Limb (tissue), 2 donors: ENCODE measurements at regions not wholly inside any gene's neighbourhood (a gene's known extent, or its start where the extent isn't known, plus 50 kb on each side); places are given as distances from the start of the nearest gene placed in this dataset.
"Not testable (repeated sequence)": the region's sequence is repeated elsewhere in the genome, so short reads cannot be mapped to it uniquely, and the experiment has no call there.

Experiments
- DNase-seq, 2 donors: peaks; one replicate each; pipeline ENCODE4 v3.0.0-alpha.2; 2016; ENCODE audit errors: extremely low spot score in 2 of 2

DNA sequence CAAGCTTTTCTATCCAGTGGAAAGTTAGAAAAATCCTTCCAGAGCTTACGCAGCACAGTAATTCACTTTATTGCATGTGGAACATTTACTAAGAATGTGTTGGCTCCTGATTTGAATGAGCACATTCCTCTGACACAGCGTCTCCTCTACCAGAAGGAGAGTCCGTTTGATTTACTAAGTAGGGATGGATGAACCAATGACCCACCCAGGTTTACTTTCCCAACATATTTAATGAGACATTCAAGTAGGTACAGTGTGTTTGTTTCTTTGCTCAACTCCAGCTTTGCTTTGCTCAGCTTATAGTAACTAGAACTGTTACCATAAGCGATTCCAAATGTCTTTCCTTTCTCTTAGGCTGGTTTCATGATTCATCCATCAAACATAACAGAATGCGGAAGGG, 161.7 kb downstream of the SMARCA1 start:
- DNase-seq = no peak

- peak in 1 of 2 donors; percentile 23 for DNase-seq
These were observed 163.1 kb downstream of the SMARCA1 start for GRCh38 chrX:129360175-129360574.

DNA sequence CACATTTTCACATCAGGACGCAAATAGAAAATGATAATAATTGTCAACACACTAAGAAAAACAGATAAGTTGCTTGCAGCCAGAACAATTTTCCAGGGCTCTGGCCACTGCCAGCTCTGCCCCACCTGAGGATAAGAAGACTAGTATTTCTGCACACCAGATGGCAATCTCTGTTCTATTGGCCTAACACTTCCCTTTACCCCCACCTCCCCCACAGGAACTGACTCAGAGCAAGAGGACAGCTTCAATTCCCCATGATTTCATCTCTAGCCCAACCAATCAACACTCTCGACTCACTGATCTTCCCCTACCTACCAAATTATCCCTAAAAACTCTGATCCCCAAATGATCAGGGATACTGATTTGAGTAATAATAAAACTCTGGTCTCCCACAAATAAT, 164.0 kb downstream of the SMARCA1 start:
- no peak for DNase-seq

GRCh38 chrX:129357428-129357827, 165.9 kb downstream of the SMARCA1 start:
- DNase-seq = not testable (repeated sequence)

DNA sequence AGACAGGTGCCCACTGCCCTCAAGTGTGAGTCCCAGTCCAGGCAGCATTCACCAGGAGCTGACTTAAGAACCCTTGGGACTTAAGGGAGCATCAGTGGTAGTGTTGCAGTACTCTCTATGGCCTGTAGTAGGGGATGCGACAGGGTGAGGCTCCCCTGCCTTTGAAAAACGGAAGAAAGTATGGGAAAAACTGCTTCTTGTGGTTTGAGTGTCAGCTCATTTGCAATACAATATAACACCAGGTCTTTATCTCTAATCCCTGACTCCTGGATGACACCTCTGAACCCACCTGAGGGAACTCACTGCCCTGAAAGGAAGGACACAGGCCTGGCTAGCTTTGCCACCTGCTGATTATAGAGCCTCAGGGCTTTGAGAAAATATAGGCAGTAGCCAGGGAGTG, 176.0 kb downstream of the SMARCA1 start:
- DNase-seq = no peak

DNA sequence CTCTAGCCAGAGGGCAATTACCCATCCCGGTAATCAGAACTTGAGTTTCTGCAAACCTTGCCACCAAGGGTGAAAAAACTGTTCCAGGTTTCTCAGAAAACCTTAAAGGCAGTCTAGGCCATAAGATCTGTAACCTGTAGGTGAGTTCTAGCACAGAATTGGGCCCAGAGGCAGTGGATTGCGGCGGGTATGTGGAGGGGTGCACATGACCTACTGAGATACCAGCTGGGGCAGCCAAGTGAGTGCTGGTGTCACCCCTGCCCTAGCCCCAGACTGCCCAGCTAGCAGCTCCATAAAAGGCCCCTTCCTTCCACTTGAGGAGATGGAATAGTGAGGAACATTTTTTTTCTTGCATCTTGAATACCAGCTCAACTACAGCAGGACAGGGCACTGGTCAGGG, 176.7 kb downstream of the SMARCA1 start:
- DNase-seq = no peak

- not testable (repeated sequence) for DNase-seq
These were observed 186.0 kb downstream of the SMARCA1 start for GRCh38 chrX:129337264-129337663.

DNA sequence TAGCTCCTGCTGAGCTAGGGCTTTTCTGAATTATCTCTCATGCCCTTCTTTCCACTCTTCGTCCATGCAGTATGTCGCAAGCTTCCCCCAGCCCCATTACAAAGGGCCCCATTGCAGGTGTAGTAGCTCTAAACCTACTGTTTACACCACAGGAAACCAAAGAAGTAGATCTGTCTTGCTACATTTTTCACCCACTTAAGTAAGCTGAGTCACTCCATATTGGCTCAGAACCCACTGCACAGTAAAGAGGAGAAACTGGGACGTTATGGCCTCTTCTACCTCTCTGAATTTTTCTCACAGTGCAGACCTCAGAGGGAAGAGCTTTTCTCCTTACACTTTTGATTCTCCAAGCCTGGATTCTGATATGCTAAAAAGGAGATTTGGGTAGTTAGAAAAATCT, 200.2 kb downstream of the SMARCA1 start:
- no peak for DNase-seq

DNA sequence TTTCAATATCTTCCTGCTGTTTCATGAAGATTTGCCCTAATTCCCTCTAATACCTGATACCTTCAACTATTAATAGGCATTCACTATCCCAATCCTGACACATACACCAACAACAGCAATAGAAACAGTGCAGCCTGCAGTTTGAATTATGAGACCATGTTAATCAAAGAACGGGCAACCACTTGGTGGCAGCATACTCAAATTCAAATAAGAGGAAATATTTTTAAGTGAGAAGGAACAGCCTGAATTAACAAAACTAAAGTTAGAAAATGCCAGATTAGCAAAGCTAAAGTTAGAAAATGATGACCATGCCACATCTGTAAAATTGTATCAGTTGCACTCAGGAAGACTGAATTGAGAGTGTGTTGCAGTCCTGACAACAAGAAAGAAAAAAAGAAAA, 204.9 kb downstream of the SMARCA1 start:
- no peak for DNase-seq

GRCh38 chrX:129316461-129316860, 206.8 kb downstream of the SMARCA1 start:
- no peak for DNase-seq

DNA sequence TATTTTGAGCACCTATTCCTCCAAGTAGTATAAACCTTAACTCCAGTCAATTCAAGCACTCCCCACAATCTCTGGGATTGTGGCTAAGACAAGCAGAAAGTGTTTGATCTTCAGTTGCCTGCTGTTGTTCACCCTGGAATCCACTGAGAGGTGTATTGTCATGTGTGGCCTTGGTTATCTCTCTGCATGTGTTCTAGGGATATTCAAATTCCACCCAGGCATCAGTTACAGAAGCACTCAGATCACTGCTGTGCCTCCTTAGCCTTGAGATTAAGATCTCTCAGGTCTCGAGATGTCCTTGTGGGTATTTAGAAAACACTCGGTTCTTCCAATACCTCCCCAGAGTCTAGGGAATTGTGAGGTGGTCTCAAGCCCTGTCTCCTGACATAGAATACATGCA, 213.3 kb downstream of the SMARCA1 start:
- DNase-seq = no peak

DNA sequence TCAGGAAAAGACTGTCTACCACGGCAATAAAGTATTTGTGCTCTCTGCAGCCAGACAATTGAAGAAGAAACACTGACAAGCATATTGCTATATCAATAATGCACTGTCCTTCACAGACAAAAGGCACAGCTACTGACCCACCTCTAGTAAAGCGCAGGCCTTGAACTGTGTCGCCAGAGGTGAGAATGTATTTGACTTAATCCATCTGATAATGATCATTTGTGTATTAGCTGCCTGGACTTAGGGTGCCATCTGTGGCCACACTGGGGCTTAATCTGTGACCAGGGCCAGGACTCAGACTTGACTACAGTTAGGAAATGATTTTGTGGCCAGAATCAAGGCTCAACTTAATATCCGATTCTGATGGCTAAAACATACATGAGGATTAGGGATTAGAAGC, 260.4 kb downstream of the SMARCA1 start:
- no peak for DNase-seq

DNA sequence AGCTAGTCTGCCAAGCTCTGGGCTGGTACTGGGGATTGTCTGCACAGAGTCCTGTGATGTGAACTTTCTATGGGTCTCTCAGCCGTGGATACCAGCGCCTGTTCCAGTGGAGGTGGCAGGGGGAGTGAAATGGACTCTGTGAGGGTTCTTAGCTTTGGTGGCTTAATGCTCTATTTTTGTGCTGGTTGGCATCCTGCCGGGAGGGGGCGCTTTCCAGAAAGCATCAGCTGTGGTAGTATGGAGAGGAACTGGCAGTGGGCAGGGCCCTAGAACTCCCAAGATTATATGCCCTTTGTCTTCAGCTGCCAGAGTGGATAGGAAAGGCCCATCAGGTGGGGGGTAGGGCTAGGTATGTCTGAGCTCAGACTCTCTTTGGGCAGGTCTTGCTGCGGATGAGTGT, 267.8 kb downstream of the SMARCA1 start:
- DNase-seq = not testable (repeated sequence)

DNA sequence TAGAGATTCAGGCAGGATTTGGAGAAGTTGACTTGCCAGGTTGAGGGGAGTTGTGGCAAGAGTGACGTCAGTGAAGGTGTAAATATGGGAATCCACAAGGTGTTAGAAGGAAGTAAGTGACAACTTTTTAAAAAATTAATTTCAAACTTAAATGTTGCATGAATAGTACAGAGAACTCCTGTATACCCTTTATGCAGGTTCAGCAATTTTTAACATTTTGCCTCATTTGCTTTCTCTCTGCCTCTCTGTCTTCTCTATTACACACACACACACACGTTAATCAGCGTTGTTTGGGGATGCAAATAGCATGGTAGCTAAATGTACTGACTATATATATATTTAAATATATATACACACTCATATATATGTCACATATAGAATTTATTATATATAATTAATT, 273.7 kb downstream of the SMARCA1 start:
- DNase-seq = no peak

DNA sequence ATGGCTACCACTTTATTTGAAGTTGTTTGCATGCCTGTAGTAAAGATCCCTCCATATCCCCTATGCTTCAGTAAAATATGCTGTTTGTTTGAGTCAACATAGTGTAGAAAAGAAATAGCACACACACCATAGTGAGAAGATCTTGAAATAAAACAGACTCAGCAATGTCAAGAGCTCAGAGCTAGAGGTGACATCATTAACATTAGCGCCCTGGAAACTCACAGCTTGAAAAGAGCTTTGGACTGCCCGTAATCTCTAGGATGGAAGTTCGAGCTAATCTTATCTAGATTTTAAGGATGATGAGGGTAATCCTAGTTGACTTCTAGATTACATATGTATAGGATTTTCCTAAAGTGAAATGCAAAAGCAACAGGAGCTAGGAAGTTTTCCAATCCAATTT, 275.6 kb downstream of the SMARCA1 start:
- no peak for DNase-seq

DNA sequence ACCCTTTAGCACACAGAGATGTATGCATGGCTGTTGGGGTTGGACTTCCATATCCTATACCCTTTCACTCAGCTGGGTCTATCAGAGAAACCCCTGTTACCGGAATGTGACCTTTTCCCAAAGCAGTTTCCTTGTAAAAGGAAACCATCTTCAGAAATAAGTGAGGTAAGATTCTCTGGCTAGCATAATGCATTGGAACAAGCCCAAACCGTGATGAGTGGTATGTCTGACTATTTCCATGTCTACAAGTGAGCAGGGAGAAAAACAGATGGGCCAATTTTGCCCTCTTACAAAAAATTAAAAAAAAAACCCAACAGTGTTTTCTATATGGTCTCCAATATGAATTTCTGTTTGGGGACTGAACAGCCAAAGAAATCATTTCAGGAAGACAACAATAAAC, 283.9 kb downstream of the SMARCA1 start:
- no peak for DNase-seq

DNA sequence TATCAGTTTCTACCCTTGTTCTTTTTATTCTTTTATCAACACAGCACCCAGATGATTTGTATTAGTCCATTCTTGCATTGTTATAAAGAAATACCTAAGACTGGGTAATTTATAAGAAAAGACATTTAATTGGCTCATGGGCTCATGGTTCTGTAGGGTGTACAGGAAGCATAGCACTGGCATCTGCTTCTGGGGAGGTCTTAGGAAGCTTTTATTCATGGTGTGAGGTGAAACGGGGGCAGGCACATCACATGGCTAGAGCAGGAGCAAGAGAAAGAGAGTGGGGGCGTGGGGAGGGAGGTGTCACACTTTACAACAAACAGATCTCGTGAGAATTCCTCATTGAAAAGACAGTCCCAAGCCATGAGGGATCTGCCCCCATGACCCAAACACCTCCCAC, 285.3 kb downstream of the SMARCA1 start:
- no peak for DNase-seq

GRCh38 chrX:129235903-129236302, 287.4 kb downstream of the SMARCA1 start:
- peak; percentile 10 to 36 for DNase-seq

DNA sequence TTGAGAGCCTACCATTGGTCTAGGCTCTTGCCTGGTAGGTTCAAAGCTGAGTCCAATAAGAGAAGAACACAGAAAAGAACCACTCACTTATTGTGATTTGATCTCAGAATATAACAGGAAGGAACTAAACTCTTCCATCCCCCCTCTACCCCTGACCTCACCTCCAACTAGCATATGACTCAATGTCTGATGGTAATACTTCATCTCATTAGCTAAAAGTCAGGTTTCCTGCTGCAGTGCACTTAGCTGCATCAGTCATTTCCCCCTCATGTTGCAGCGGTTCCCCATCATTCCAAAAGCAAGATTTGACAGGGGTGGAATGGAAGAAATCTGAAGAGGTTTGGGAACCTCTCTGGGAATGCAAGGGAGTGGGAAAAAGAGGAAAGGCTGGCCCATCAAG, 289.5 kb downstream of the SMARCA1 start:
- DNase-seq = no peak

DNA sequence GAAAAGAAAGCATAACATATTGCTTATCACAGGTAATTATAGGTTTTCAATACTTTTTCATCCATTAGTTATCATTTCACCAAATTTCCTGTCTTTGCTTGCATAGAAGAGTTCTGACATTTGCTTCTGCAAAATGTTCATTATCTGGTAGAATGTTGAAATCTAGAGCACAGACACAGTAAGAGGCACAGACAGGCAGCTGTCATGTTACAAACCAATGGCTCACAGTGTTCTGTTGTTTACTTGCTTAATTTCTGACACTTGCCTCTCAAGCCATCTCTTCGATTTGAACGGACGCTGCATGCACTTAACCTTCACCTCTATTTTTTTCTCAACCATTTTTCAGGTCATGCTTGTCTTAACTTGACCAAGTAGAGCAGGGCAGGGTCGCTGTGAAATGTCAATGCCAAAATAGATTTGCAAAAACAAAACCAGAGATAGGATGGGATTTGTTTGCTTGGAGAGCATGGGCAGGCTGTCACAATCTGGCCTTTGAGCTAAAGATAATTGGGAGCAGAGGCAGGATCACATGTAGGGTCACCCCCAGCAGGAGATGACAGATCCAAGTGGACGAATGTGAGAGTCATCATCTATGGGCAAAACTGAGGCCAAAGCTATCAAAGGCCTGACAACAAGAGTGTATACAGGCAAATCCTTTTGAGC, 292.3 kb downstream of the SMARCA1 start:
- DNase-seq = no peak

- no peak for DNase-seq
These were observed 293.1 kb downstream of the SMARCA1 start for GRCh38 chrX:129230168-129230567.

DNA sequence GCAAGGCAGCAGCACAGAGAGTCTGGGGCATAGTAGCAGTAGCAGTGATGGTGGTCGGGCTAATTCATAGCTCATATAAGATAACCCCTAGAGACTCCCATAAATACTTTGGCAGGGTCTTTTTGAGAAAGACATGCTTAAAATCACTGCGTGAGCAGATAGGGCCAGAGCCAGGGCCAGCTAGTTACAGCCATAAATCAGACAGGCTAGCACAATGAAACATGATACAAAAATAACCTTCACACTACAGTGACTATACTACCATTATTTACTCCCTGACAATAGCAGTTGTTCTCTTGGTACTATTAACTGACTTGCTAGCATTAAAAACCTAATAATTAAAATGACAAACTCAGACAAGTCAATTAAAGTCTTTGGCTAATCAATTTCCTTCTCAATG, 295.9 kb downstream of the SMARCA1 start:
- DNase-seq = no peak

DNA sequence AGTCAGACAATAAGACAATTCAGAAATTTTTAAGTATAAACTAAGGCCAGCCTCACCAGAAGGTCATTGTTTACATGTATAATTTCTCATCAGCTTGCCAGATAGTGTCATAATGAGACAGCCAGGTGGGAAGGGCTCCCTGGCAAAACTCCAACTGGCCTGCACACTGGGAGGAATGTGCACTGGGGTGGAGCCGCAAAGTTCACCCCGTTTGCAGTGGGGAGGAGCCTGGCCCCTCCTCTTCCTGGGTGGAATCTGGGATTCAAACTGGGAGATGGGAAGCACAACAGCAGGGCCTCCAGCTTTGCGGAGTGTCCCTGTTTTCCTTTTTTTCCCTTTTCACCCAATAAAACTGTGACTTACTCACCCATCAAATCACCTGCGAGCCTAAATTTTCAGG, 329.9 kb downstream of the SMARCA1 start:
- DNase-seq = peak in 1 of 2 donors; percentile 21

- no peak for DNase-seq
These were observed 335.1 kb downstream of the SMARCA1 start for GRCh38 chrX:129188231-129188630.
